Kidney glomerular epithelial cell (primary cell): ENCODE measurements at regions not wholly inside any gene's neighbourhood (a gene's known extent, or its start where the extent isn't known, plus 50 kb on each side); places are given as distances from the start of the nearest gene placed in this dataset.
"Not testable (repeated sequence)": the region's sequence is repeated elsewhere in the genome, so short reads cannot be mapped to it uniquely, and the experiment has no call there.

Source experiments
- DNase-seq: peaks from one replicate; lab custom pipeline; 2025; lab: John Stamatoyannopoulos, UW

DNA sequence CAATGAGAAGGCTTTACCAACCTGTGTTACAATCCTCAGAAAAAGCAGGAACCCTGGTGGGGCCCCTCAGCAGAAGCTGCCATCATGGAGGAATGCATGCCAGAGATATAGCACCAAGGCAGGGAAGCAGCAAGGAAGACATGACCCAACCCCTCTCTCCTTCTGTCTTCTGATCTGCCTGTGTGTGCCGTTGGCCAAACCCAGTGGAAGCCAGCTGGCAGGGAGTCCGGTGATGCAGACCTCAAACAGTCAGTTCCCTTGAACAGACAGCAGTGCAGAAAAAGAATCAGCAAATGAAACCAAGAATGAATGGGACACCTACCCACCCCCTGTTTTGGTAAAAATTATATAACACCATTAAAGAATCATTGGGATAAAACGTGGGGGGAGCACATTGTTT is 234.2 kb downstream of the ZNF608 start:
- DNase-seq, result no peak

GRCh38 chr5:124511791-124512190 is 234.6 kb downstream of the ZNF608 start:
- no peak for DNase-seq

- no peak for DNase-seq
Observed at GRCh38 chr5:124507688-124508087, 238.8 kb downstream of the ZNF608 start.

GRCh38 chr5:124504081-124504916 is 242.1 kb downstream of the ZNF608 start:
- DNase-seq, result no peak

GRCh38 chr5:124502551-124502950 is 243.9 kb downstream of the ZNF608 start:
- DNase-seq, result no peak

GRCh38 chr5:124499818-124500217 is 246.6 kb downstream of the ZNF608 start:
- DNase-seq, result not testable (repeated sequence)

GRCh38 chr5:124496968-124497367 is 249.5 kb downstream of the ZNF608 start:
- DNase-seq, result not testable (repeated sequence)

GRCh38 chr5:124494540-124495116 is 251.8 kb downstream of the ZNF608 start:
- no peak for DNase-seq

- DNase-seq, result no peak
Observed at GRCh38 chr5:124492444-124493224, 253.8 kb downstream of the ZNF608 start.

DNA sequence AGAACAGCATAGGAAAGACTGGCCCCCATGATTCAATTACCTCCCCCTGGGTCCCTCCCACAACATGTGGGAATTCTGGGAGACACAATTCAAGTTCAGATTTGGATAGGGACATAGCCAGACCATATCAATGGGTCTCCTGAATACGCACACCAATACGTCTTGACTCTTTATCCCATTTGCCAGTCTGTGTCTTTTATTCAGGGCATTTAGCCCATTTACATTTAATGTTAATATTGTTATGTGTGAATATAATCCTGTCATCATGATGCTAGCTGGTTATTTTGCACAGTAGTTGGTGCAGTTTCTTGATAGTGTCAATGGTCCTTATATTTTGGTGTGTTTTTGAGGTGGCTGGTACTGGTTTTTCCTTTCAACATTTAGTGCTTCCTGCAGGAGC is 256.1 kb downstream of the ZNF608 start:
- not testable (repeated sequence) for DNase-seq

GRCh38 chr5:124481419-124481818 is 265.0 kb downstream of the ZNF608 start:
- DNase-seq, result no peak

- DNase-seq, result no peak
Observed at GRCh38 chr5:124480964-124481363, 265.5 kb downstream of the ZNF608 start.

- no peak for DNase-seq
Observed at GRCh38 chr5:124480022-124480421, 266.4 kb downstream of the ZNF608 start.

DNA sequence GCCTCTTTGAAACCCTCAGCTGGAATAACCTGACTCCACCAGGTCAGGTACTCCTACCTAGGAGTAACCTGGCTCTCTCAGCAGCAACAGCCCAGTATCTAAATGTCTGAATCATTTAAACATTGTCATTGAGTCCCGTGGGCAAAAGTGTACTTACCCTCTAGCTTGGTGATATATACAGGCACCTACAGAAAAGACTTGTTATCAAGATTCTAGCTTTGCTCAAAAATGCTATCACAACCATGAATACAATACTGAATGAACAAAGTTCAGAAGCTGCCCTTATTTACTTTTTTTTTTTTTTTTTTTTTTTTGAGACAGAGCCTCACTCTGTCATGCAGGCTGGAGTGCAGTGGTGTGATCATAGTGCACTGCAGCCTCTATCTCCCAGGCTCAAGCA is 268.2 kb downstream of the ZNF608 start:
- no peak for DNase-seq

- DNase-seq, result no peak
Observed at GRCh38 chr5:124477577-124477976, 268.9 kb downstream of the ZNF608 start.

DNA sequence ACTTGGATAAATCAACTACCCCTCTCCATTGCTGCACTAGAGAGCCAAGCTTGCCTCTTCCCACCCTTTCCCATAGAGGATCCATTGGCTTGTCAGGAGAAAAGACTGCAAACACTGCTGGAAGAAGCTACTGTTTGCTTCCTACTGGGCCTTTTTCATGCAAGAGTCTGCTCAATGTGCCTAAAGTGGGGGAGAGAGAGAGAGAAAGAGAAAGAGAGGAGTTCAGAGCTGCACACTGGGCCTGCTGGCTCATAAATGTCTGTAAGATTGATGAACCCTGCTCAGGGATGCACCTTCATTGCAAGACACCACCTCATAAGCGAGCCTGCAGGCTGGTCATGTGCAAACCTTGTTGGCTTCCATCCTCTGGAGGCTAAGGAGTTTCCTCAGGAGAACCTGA is 269.4 kb downstream of the ZNF608 start:
- DNase-seq, result no peak

DNA sequence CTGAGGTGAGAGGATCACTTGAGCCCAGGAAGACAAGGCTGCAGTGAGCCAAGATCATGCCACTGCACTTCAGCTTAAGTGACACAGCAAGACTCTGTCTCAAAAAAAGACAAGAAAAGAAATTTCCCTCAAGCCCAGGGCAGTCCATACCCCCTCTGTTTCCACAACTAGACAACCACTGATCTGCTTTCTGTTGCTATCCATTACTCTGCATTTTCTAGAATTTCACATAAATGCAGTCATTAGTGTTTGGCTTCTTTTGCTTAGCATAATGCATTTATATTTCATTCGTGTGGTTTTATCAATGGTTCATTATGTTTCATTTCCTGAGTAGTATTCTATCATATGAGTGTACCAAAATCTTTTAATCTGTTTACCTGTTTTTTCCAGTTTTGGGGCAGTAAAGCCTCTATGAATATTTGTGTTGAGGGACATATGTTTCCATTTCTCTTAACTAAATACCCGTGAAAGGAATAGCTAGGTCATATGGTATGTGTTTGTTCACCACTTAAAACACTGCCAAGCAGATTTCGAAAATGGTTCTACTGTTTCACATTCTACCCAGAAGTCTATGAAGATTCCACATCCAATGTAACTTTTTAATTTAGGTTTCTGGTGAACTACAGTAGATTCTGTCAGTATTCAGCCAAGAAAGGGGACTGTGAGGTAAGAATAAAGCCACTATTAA is 271.8 kb downstream of the ZNF608 start:
- DNase-seq, result no peak

DNA sequence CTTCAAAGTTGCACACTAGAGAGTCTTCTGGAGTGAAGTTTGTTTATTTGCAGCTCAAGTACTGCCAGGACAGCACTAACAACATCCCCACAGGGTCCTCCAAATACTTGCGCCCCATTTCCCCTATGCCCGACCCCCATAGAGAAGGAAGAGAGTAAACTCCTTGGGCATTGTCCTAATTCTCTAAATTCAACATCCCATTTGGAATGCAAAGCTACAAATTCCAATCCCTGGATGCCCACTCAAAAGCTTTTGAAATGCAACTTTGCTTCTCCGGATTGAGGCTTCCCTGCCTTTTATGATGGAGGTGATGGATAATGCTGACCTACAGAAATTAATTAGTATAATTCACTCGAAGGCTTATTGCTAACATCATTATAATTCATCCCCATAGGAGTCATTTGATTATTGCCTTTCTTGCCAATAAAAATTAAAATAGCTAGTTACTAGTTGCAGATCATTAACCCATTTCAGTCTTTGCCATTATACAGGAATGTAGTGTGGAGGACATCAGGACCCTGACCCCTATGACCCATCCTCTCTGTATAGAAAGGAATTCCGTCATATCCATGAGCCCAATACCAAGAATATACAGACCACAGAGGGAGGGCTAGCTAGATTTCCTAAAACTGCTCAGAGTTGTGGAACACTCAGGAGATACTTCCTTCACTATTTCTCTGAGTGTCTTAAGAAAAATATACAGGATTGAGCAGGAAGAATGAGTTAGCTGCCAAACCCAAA is 277.6 kb downstream of the ZNF608 start:
- no peak for DNase-seq

GRCh38 chr5:124467745-124468144 is 278.7 kb downstream of the ZNF608 start:
- DNase-seq, result no peak

DNA sequence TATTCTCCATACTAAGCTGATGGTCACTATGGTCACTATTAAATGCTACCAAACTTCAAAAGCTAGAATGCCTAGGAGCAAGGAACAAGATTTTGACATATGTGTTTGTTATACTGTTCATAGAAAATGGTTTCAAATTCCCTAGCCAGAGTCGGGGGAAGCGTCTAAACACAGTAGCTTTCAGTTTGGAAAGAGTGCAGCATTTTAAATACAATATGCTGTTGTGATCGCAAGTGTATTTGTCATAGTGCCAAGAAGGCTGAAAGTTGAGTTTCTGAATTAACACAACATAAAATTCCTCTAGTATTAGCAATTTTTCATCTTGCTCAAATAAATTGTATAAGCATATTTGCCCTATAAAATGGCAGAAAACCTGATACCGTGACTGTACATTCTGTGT is 280.4 kb downstream of the ZNF608 start:
- no peak for DNase-seq

DNA sequence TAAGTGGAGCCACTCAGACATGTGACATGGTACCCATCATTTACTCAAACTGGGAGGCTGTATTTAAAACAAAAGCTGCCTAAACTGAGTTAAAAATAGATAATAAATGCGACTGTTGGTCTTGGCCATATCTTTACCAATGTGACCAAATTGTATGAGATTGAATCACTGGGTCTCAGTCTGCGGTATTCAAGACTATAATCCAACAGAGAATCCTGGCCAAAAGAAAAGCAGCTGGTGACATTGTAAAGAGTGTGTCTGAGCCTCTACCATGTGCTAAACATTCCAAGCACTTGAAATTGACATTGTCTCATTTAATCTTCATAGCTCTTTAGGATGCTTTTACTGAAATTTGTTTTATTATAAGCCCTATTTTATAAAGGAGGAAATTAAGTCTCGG is 282.6 kb downstream of the ZNF608 start:
- no peak for DNase-seq

DNA sequence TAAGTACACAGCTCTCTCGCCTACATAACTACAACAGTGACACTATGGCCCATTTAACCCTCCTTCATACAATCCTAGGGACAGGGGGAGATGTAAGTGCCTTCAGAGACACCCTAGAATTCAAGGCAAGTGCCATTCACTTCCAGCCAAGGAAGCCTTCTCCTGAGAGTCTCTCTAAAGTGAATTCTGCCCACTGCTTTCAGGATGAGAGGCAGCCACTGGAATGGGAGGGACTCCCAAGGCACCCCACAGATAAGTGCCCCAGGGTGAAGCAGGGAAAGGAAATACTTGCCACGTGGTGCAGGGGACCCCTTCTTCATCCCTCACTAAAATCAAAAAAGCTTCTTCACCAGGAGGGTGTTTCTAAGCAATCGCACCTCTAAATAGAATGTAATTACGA is 283.7 kb downstream of the ZNF608 start:
- DNase-seq, result no peak
